ENCODE measurements at regions not wholly inside any gene's neighbourhood (a gene's known extent, or its start where the extent isn't known, plus 50 kb on each side); places are given as distances from the start of the nearest gene placed in this dataset.

- Histone ChIP-seq H3K27ac (ENCODE audit: extremely low read length, insufficient read depth, low read length) (no peak overlapping the region), H3K79me2 (ENCODE audit: insufficient read depth, low read length) (no peaks in the 10 kb centered on the region), H3K4me3 (replicated peaks in 1 of 3; ENCODE audit: insufficient read depth in 1 of 3, low read depth in 2 of 3, low read length in 3 of 3) (no peak overlapping the region), H4K20me1 (ENCODE audit: insufficient read depth, low read length) (no peaks in the 10 kb centered on the region), H2AFZ (ENCODE audit: low read length) (no peak overlapping the region), H3K36me3 (replicated peaks in 1 of 2; ENCODE audit: control insufficient read depth in 1 of 2, insufficient read depth in 2 of 2, low read length in 2 of 2) (no peaks in the 10 kb centered on the region), H3K27me3 (ENCODE audit: control insufficient read depth in 1 of 2, insufficient read depth in 2 of 2, low read length in 2 of 2) (no peaks in the 10 kb centered on the region), H3K4me2 (ENCODE audit: low read depth, low read length) (no peak overlapping the region), H3K9me3 (ENCODE audit: low read length) (no peaks in the 10 kb centered on the region), H3K4me1 (ENCODE audit: insufficient read depth, low read length) (peaks cover 10% of the 10 kb centered on the region; the same call in 1 of the 2 replicates), H3K9ac (ENCODE audit: insufficient read depth, low read depth, low read length) (no peak overlapping the region)
- BruUV-seq (replicated peaks) = no TSS peak
- intact Hi-C loops (cut with micrococcal nuclease; ENCODE audit: unreplicated experiment) (no loop called here), in situ Hi-C loops (cut with HindIII; ENCODE audit: extremely low pct_ligation_motif_present, low pct_unique_long_range_greater_than_20kb) (no loop called here)
- no peak for FAIRE-seq
- WGBS (ENCODE audit: low lambda C conversion rate) = 36% methylated on average over 9 of the region's 9 CpGs
- CTCF ChIA-PET (ENCODE audit: low intra/inter-chr PET ratio, low total read pairs) = no interaction called here
- DNase-seq (ENCODE audit: low spot score) = no peak
- POLR2A ChIA-PET = no interaction called here
- no peak for ATAC-seq
- TF ChIP-seq MYNN (CRISPR knock-in tag; IDR thresholded peaks at IDR 0.05; ENCODE audit: low read depth) (no peak), ZNF879 (CRISPR knock-in tag; IDR thresholded peaks at IDR 0.05) (no peak), GFI1 (CRISPR knock-in tag; IDR thresholded peaks at IDR 0.05; ENCODE audit: borderline replicate concordance) (no peak), AHDC1 (CRISPR knock-in tag; IDR thresholded peaks at IDR 0.05; ENCODE audit: borderline replicate concordance) (no peak), ZFX (CRISPR knock-in tag; IDR thresholded peaks at IDR 0.05; ENCODE audit: low read depth) (no peak), HOXA9 (CRISPR knock-in tag; IDR thresholded peaks at IDR 0.05; ENCODE audit: borderline replicate concordance) (no peak), ZNF709 (CRISPR knock-in tag; IDR thresholded peaks at IDR 0.05) (no peak), CSRNP1 (CRISPR knock-in tag; IDR thresholded peaks at IDR 0.05) (no peak), SYNCRIP (IDR thresholded peaks at IDR 0.05; ENCODE audit: insufficient read depth, low read depth, low read length) (no peak), ZNF570 (CRISPR knock-in tag; IDR thresholded peaks at IDR 0.05; ENCODE audit: borderline replicate concordance) (no peak), IKZF4 (CRISPR knock-in tag; IDR thresholded peaks at IDR 0.05; ENCODE audit: borderline replicate concordance, low read depth, not compliant biosample characterization) (no peak), DRAP1 (CRISPR knock-in tag; IDR thresholded peaks at IDR 0.05) (no peak), PLSCR1 (CRISPR knock-in tag; IDR thresholded peaks at IDR 0.05; ENCODE audit: borderline replicate concordance) (no peak), MAFG (CRISPR knock-in tag; IDR thresholded peaks at IDR 0.05) (no peak), THAP8 (CRISPR knock-in tag; IDR thresholded peaks at IDR 0.05; ENCODE audit: borderline replicate concordance) (no peak)
These were observed 529.2 kb upstream of the JARID2 start for GRCh38 chr6:14716499-14717146.

All from HepG2 (cell line).